ENCODE measurements at regions not wholly inside any gene's neighbourhood (a gene's known extent, or its start where the extent isn't known, plus 50 kb on each side); places are given as distances from the start of the nearest gene placed in this dataset.

DNA sequence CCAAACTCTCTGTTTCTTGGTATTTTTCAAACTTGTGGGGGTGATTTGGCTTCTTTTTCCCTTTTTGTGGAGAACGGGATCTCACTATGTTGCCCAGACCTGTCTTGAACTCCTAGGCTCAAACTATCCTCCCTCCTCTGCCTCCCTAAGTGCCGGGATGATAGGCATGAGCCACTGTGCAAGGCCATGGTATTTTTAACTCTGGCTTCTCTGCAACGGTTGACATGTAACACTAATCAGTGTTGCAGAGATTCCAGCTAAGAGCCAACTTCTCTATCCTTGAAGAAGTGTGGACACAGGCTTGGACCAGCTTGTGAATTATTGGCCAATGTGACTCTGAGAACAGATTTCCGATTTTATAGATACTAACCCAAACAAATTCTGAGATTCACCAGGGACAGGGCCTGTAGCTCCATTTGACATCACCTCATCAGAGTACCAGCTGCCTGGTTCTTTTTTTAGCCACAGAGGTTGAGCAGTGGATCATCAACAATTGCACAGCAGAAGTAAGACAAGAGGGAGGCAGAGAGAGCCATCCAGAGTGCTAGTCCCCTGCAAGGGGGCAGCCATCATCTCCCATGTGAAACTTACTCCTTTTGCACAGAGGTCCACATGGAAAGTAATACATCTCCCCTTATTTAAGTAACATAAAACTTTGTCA lies 98.1 kb upstream of the SYNPR start:
- TF ChIP-seq, protein P1, sequence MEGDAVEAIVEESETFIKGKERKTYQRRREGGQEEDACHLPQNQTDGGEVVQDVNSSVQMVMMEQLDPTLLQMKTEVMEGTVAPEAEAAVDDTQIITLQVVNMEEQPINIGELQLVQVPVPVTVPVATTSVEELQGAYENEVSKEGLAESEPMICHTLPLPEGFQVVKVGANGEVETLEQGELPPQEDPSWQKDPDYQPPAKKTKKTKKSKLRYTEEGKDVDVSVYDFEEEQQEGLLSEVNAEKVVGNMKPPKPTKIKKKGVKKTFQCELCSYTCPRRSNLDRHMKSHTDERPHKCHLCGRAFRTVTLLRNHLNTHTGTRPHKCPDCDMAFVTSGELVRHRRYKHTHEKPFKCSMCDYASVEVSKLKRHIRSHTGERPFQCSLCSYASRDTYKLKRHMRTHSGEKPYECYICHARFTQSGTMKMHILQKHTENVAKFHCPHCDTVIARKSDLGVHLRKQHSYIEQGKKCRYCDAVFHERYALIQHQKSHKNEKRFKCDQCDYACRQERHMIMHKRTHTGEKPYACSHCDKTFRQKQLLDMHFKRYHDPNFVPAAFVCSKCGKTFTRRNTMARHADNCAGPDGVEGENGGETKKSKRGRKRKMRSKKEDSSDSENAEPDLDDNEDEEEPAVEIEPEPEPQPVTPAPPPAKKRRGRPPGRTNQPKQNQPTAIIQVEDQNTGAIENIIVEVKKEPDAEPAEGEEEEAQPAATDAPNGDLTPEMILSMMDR (conservative IDR thresholded peaks at IDR 0.05; ENCODE audit: low read depth, low read length), result no peak
- TF ChIP-seq EZH2 (IDR thresholded peaks at IDR 0.05; ENCODE audit: low read length, unreplicated experiment) (no peak), EZH2phosphoT487 (IDR thresholded peaks at IDR 0.05; ENCODE audit: borderline replicate concordance, low read length) (no peak)

Data from PC-3 (cell line).